Activated naive CD4-positive, alpha-beta T cell treated with anti-CD3 and anti-CD28 coated beads for 36 hours (primary cell): ENCODE measurements at regions not wholly inside any gene's neighbourhood (a gene's known extent, or its start where the extent isn't known, plus 50 kb on each side); places are given as distances from the start of the nearest gene placed in this dataset.
A peak's percentile ranks its signal among the peaks of the same experiment; 100 is the strongest.
"Not testable (repeated sequence)": the region's sequence is repeated elsewhere in the genome, so short reads cannot be mapped to it uniquely, and the experiment has no call there.

Source experiments
- CTCF ChIA-PET: fragments of 350-600 bp; sonication (Branson Sonifier 250); formaldehyde crosslinking; loops from one replicate; lab custom pipeline; 2021; ENCODE audit warnings: antibody characterized with exemption; lab: Charles Lee
- DNase-seq: peaks from one replicate; pipeline ENCODE4 v3.0.0-alpha.2; 2020
- H3K27ac Mint-ChIP-seq: one replicate; pipeline ENCODE4 v1.8.0; 2021; ENCODE audit warnings: mild to moderate bottlenecking, mixed read lengths
- H3K27me3 Mint-ChIP-seq: one replicate; pipeline ENCODE4 v1.8.0; 2021; ENCODE audit warnings: low read depth, mixed read lengths
- H3K36me3 Mint-ChIP-seq: one replicate; pipeline ENCODE4 v1.8.0; 2021; ENCODE audit warnings: low read depth, mixed read lengths
- H3K4me1 Mint-ChIP-seq: one replicate; pipeline ENCODE4 v1.8.0; 2021; ENCODE audit warnings: low read depth, mixed read lengths
- H3K4me3 Mint-ChIP-seq: one replicate; pipeline ENCODE4 v1.8.0; 2021; ENCODE audit warnings: mild to moderate bottlenecking, moderate library complexity, mixed read lengths
- H3K9me3 Mint-ChIP-seq: one replicate; pipeline ENCODE4 v1.8.0; 2021; ENCODE audit warnings: mixed read lengths
- intact Hi-C: fragments of 100-400 bp; cut with micrococcal nuclease; formaldehyde crosslinking; loops from one replicate; pipeline ENCODE4 v1.15.1; 2023

- DNase-seq, result no peak
- Mint-ChIP-seq H3K4me3 (no peak overlapping the region), H3K4me1 (peaks cover 3% of the 10 kb centered on the region), H3K36me3 (no peaks in the 10 kb centered on the region), H3K27ac (no peak overlapping the region), H3K27me3 (no peaks in the 10 kb centered on the region), H3K9me3 (peaks cover 4% of the 10 kb centered on the region)
- CTCF ChIA-PET, result no interaction called here
- intact Hi-C loops, result no loop called here
Measured at GRCh38 chr2:239647052-239647819, 246.4 kb upstream of the HDAC4 start.

GRCh38 chr2:239646184-239646583 lies 245.4 kb upstream of the HDAC4 start:
- no peaks in the 10 kb centered on the region for H3K27me3 Mint-ChIP-seq
- no peaks in the 10 kb centered on the region for H3K4me1 Mint-ChIP-seq
- no peak overlapping the region for H3K4me3 Mint-ChIP-seq
- intact Hi-C loops, result no loop called here
- no peaks in the 10 kb centered on the region for H3K36me3 Mint-ChIP-seq
- H3K9me3 Mint-ChIP-seq, result peaks cover 4% of the 10 kb centered on the region
- CTCF ChIA-PET, result no interaction called here
- no peak for DNase-seq
- H3K27ac Mint-ChIP-seq, result no peak overlapping the region

GRCh38 chr2:239644594-239644993 lies 243.8 kb upstream of the HDAC4 start:
- H3K4me3 Mint-ChIP-seq, H3K27ac Mint-ChIP-seq, H3K27me3 Mint-ChIP-seq, CTCF ChIA-PET, H3K9me3 Mint-ChIP-seq, intact Hi-C loops, DNase-seq, H3K4me1 Mint-ChIP-seq, H3K36me3 Mint-ChIP-seq: not testable (repeated sequence)

- Mint-ChIP-seq H3K27me3 (no peaks in the 10 kb centered on the region), H3K36me3 (no peaks in the 10 kb centered on the region), H3K4me1 (no peaks in the 10 kb centered on the region), H3K4me3 (no peak overlapping the region), H3K27ac (no peak overlapping the region), H3K9me3 (no peaks in the 10 kb centered on the region)
- CTCF ChIA-PET, result no interaction called here
- intact Hi-C loops, result no loop called here
- peak; percentile 26 for DNase-seq
Measured at GRCh38 chr2:239644011-239644410, 243.2 kb upstream of the HDAC4 start.

- CTCF ChIA-PET, result no interaction called here
- Mint-ChIP-seq H3K9me3 (no peaks in the 10 kb centered on the region), H3K27me3 (no peaks in the 10 kb centered on the region), H3K36me3 (no peaks in the 10 kb centered on the region), H3K27ac (no peak overlapping the region), H3K4me1 (no peaks in the 10 kb centered on the region), H3K4me3 (no peak overlapping the region)
- intact Hi-C loops, result no loop called here
- DNase-seq, result no peak
Measured at GRCh38 chr2:239642406-239643004, 241.7 kb upstream of the HDAC4 start.

DNA sequence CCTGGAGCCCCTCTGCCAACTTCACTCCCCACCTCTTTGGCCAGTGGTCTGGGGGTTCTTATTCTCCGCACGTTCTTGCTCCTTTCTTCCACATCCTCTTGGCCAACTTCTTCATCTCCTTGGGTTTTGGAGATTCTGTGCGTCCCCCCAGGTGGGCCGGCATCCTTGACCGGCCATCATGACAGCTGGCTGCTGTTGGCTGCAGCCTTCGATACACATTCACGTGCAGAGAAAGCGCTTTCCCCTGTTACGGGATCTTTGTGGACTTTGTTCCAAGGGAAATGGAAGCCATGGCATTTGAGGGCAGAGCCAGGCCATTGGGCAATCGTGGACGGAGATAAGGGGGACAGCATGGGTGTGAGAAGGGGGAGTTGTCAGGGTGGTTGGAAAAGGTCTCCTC lies 241.1 kb upstream of the HDAC4 start:
- DNase-seq, H3K4me3 Mint-ChIP-seq, H3K9me3 Mint-ChIP-seq, H3K27ac Mint-ChIP-seq, intact Hi-C loops, H3K4me1 Mint-ChIP-seq, H3K36me3 Mint-ChIP-seq, CTCF ChIA-PET, H3K27me3 Mint-ChIP-seq: not testable (repeated sequence)

DNA sequence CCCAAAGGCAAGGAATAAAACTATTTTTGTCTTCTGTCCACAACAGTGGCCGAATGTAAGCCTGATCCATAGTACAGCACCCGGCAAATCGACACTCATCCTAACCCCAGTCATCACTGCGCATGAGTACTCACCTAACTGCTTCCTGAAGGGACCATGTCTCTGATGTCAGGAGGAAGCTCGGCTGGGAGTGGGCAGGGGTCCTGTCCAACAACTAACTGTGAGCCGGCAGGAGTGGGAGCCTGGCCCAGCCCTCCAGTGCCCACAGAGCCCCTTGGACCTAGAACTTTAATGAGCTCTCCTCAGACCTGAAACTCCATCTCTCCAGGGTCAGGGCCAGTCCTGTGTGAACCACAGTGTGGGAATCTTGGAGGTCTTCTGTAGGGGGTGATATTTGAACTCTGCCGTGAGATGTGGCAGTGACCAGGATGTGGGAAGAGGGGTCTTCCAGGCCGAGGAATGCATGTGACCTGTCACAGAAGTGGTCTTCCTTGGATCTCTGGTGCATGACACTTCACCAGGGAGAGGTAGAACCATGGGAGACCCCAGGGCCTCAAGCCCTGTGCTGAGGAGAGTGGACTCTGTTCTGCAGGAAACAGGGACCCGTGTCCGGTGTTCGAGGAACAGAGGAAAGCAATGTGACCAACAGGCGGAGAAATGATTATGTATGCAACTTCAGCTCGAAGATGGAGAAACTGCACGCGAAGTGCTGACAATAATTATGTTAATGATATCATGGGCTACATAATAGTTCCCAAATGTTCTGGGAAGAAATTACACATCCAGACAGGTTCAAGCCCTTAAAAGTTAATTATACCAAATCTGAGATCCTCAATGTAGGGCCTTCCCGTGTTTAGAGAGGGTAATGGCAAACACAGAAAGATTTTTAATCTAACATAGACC lies 240.1 kb upstream of the HDAC4 start:
- Mint-ChIP-seq H3K4me1 (no peaks in the 10 kb centered on the region), H3K36me3 (no peaks in the 10 kb centered on the region), H3K4me3 (no peak overlapping the region), H3K27ac (no peak overlapping the region), H3K9me3 (no peaks in the 10 kb centered on the region), H3K27me3 (no peaks in the 10 kb centered on the region)
- intact Hi-C loops, result no loop called here
- CTCF ChIA-PET, result no interaction called here
- no peak for DNase-seq

- intact Hi-C loops, result no loop called here
- Mint-ChIP-seq H3K4me3 (no peak overlapping the region), H3K9me3 (no peaks in the 10 kb centered on the region), H3K36me3 (no peaks in the 10 kb centered on the region), H3K4me1 (no peaks in the 10 kb centered on the region), H3K27me3 (no peaks in the 10 kb centered on the region), H3K27ac (no peak overlapping the region)
- DNase-seq, result no peak
- CTCF ChIA-PET, result no interaction called here
Measured at GRCh38 chr2:239640210-239640609, 239.4 kb upstream of the HDAC4 start.

GRCh38 chr2:239639421-239640185 lies 238.8 kb upstream of the HDAC4 start:
- CTCF ChIA-PET, result no interaction called here
- Mint-ChIP-seq H3K9me3 (no peaks in the 10 kb centered on the region), H3K4me3 (no peak overlapping the region), H3K4me1 (no peaks in the 10 kb centered on the region), H3K27ac (no peak overlapping the region), H3K36me3 (no peaks in the 10 kb centered on the region), H3K27me3 (no peaks in the 10 kb centered on the region)
- intact Hi-C loops, result no loop called here
- no peak for DNase-seq

- no peak overlapping the region for H3K4me3 Mint-ChIP-seq
- no peaks in the 10 kb centered on the region for H3K9me3 Mint-ChIP-seq
- no peaks in the 10 kb centered on the region for H3K27me3 Mint-ChIP-seq
- H3K27ac Mint-ChIP-seq, result no peak overlapping the region
- intact Hi-C loops, result no loop called here
- no peaks in the 10 kb centered on the region for H3K4me1 Mint-ChIP-seq
- no peaks in the 10 kb centered on the region for H3K36me3 Mint-ChIP-seq
- no peak for DNase-seq
- CTCF ChIA-PET, result no interaction called here
Measured at GRCh38 chr2:239638376-239638775, 237.6 kb upstream of the HDAC4 start.

GRCh38 chr2:239636808-239637207 lies 236.0 kb upstream of the HDAC4 start:
- H3K9me3 Mint-ChIP-seq, result no peaks in the 10 kb centered on the region
- no peak overlapping the region for H3K27ac Mint-ChIP-seq
- intact Hi-C loops, result no loop called here
- no peaks in the 10 kb centered on the region for H3K36me3 Mint-ChIP-seq
- CTCF ChIA-PET, result interaction anchor here (0.8 kb wide), 1 partner anchor 569 kb away, joined by 3 read pairs; no protein-coding TSS in a partner anchor
- no peak for DNase-seq
- no peaks in the 10 kb centered on the region for H3K27me3 Mint-ChIP-seq
- no peak overlapping the region for H3K4me3 Mint-ChIP-seq
- H3K4me1 Mint-ChIP-seq, result no peaks in the 10 kb centered on the region

GRCh38 chr2:239634769-239635168 lies 233.9 kb upstream of the HDAC4 start:
- Mint-ChIP-seq H3K27ac (no peak overlapping the region), H3K36me3 (no peaks in the 10 kb centered on the region), H3K9me3 (no peaks in the 10 kb centered on the region), H3K27me3 (no peaks in the 10 kb centered on the region), H3K4me3 (no peak overlapping the region), H3K4me1 (peaks cover 7% of the 10 kb centered on the region)
- no peak for DNase-seq
- CTCF ChIA-PET, result no interaction called here
- intact Hi-C loops, result no loop called here
